Breast epithelium (tissue), 4 donors: ENCODE measurements at regions not wholly inside any gene's neighbourhood (a gene's known extent, or its start where the extent isn't known, plus 50 kb on each side); places are given as distances from the start of the nearest gene placed in this dataset.

Experiments
- DNase-seq, 2 donors: peaks; one replicate each; pipeline ENCODE4 v3.0.0-alpha.2; 2019; ENCODE audit warnings: low spot score in 2 of 2
- H3K27ac ChIP-seq, 2 donors: fragments of 200-600 bp; sonication (generic) in 1 of 2; one replicate each; pipeline ENCODE4 v1.5.1; 2016 to 2019; ENCODE audit warnings: mild to moderate bottlenecking in 1 of 2
- H3K27me3 ChIP-seq, 2 donors: fragments of 200-600 bp; sonication (generic) in 1 of 2; one replicate each; pipeline versions ENCODE4 v1.5.1 to v1.6.0; 2017 to 2019; ENCODE audit warnings: control low read depth in 1 of 2, mild to moderate bottlenecking in 1 of 2
- H3K36me3 ChIP-seq: fragments of 200-600 bp; one replicate; pipeline ENCODE4 v1.5.1; 2019
- H3K4me1 ChIP-seq, 2 donors: fragments of 200-600 bp; sonication (generic); one replicate each; pipeline ENCODE4 v1.5.1; 2016 to 2019; ENCODE audit warnings: control low read depth in 1 of 2
- H3K4me3 ChIP-seq, 3 donors: fragments of 200-600 bp; sonication (generic); 1 replicate in 2 of 3; 2 replicates in 1 of 3; pipeline ENCODE4 v1.5.1; 2016 to 2019; ENCODE audit warnings: mild to moderate bottlenecking in 3 of 3, moderate library complexity in 2 of 3
- H3K9me3 ChIP-seq, 2 donors: fragments of 200-600 bp; sonication (generic) in 1 of 2; one replicate each; pipeline ENCODE4 v1.5.1; 2016 to 2019; ENCODE audit warnings: control low read depth in 1 of 2
- CTCF ChIP-seq, 3 donors: fragments of 450-650 bp; IDR thresholded peaks; one replicate each; pipeline ENCODE4 v1.5.1; 2016 to 2017; ENCODE audit warnings: antibody characterized with exemption in 3 of 3, mild to moderate bottlenecking in 3 of 3, moderate library complexity in 3 of 3
- POLR2A ChIP-seq: fragments of 450-650 bp; IDR thresholded peaks from one replicate; pipeline ENCODE4 v1.6.1; 2016; ENCODE audit warnings: antibody characterized with exemption, mild to moderate bottlenecking, moderate library complexity
- POLR2AphosphoS5 ChIP-seq, 3 donors: sonication (generic); formaldehyde crosslinking; IDR thresholded peaks; one replicate each; pipeline ENCODE4 v1.6.1; 2017; ENCODE audit warnings: antibody characterized with exemption in 3 of 3
- intact Hi-C: fragments of 100-400 bp; cut with DNase I; formaldehyde crosslinking; loops from one replicate; pipeline ENCODE4 v1.15.1; 2023; ENCODE audit warnings: low total_unique reads

GRCh38 chr3:156620901-156621300, 53.5 kb upstream of the TIPARP start:
- intact Hi-C loops: no loop called here
- no peaks in the 10 kb centered on the region for H3K36me3 ChIP-seq
- no peaks in the 10 kb centered on the region for H3K9me3 ChIP-seq
- H3K4me3 ChIP-seq: no peak overlapping the region
- H3K27ac ChIP-seq: no peak overlapping the region
- DNase-seq: no peak
- H3K4me1 ChIP-seq: no peaks in the 10 kb centered on the region
- H3K27me3 ChIP-seq: no peaks in the 10 kb centered on the region
- TF ChIP-seq POLR2A: no peak
- no peak for TF ChIP-seq POLR2AphosphoS5 (IDR thresholded peaks at IDR 0.05)
- no peak for TF ChIP-seq CTCF (IDR thresholded peaks at IDR 0.05)

- TF ChIP-seq CTCF (IDR thresholded peaks at IDR 0.05) (no peak), POLR2AphosphoS5 (IDR thresholded peaks at IDR 0.05) (no peak), POLR2A (no peak)
- intact Hi-C loops: no loop called here
- Histone ChIP-seq H3K27me3 (no peaks in the 10 kb centered on the region), H3K9me3 (no peaks in the 10 kb centered on the region), H3K36me3 (no peaks in the 10 kb centered on the region), H3K4me3 (no peak overlapping the region), H3K27ac (no peak overlapping the region), H3K4me1 (no peaks in the 10 kb centered on the region)
- DNase-seq: no peak
These were observed 54.1 kb upstream of the TIPARP start for GRCh38 chr3:156620260-156620659.

- H3K4me1 ChIP-seq: no peaks in the 10 kb centered on the region
- no peak overlapping the region for H3K4me3 ChIP-seq
- DNase-seq: no peak
- no peak for TF ChIP-seq POLR2AphosphoS5 (IDR thresholded peaks at IDR 0.05)
- TF ChIP-seq POLR2A: no peak
- no peak for TF ChIP-seq CTCF (IDR thresholded peaks at IDR 0.05)
- no peak overlapping the region for H3K27ac ChIP-seq
- no peaks in the 10 kb centered on the region for H3K9me3 ChIP-seq
- intact Hi-C loops: loop anchor here (5.0 kb wide), 1 partner anchor 353 kb away; no protein-coding TSS in a partner anchor
- no peaks in the 10 kb centered on the region for H3K27me3 ChIP-seq
- H3K36me3 ChIP-seq: no peaks in the 10 kb centered on the region
These were observed 55.0 kb upstream of the TIPARP start for GRCh38 chr3:156619376-156619775.

- no peaks in the 10 kb centered on the region for H3K9me3 ChIP-seq
- H3K4me3 ChIP-seq: no peak overlapping the region
- H3K27me3 ChIP-seq: no peaks in the 10 kb centered on the region
- TF ChIP-seq POLR2AphosphoS5 (IDR thresholded peaks at IDR 0.05) (no peak), CTCF (IDR thresholded peaks at IDR 0.05) (no peak), POLR2A (no peak)
- intact Hi-C loops: loop anchor here (5.0 kb wide), 1 partner anchor 355 kb away; no protein-coding TSS in a partner anchor
- no peaks in the 10 kb centered on the region for H3K36me3 ChIP-seq
- DNase-seq: no peak
- H3K27ac ChIP-seq: no peak overlapping the region
- H3K4me1 ChIP-seq: no peaks in the 10 kb centered on the region
These were observed 56.6 kb upstream of the TIPARP start for GRCh38 chr3:156617781-156618180.

- Histone ChIP-seq H3K9me3 (no peaks in the 10 kb centered on the region), H3K4me1 (no peaks in the 10 kb centered on the region), H3K27ac (no peak overlapping the region), H3K27me3 (no peaks in the 10 kb centered on the region), H3K4me3 (no peak overlapping the region), H3K36me3 (no peaks in the 10 kb centered on the region)
- no peak for TF ChIP-seq CTCF (IDR thresholded peaks at IDR 0.05)
- TF ChIP-seq POLR2A: no peak
- TF ChIP-seq POLR2AphosphoS5 (IDR thresholded peaks at IDR 0.05): no peak
- intact Hi-C loops: loop anchor here (5.0 kb wide), 1 partner anchor 355 kb away; no protein-coding TSS in a partner anchor
- no peak for DNase-seq
These were observed 57.2 kb upstream of the TIPARP start for GRCh38 chr3:156617145-156617544.
